Fibroblast of skin of back (primary cell): ENCODE measurements at regions not wholly inside any gene's neighbourhood (a gene's known extent, or its start where the extent isn't known, plus 50 kb on each side); places are given as distances from the start of the nearest gene placed in this dataset.
A peak's percentile ranks its signal among the peaks of the same experiment; 100 is the strongest.
"Not testable (repeated sequence)": the region's sequence is repeated elsewhere in the genome, so short reads cannot be mapped to it uniquely, and the experiment has no call there.

Experiments
- DNase-seq: peaks from one replicate; pipeline ENCODE4 v3.0.0-alpha.2; 2013

DNA sequence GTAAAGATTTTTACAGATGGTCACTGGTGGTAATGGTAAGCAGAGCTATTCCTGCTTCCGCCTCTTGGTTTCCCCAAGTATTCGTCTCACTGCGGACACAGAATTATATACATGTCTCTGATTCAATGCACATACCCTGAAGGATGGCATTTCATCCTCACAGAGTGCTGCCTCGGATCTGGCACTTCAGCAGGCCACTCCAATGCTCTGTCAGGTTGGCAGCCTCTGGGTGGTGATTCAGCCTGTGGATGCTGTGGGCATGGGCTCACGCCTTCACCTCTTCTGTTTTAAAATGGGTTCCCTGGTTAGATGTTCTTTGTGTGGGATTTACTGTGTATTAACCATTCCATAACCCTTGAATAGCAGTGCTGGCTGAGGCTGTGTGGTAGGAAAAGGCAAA lies 182.6 kb upstream of the ZNF608 start:
- no peak for DNase-seq

DNA sequence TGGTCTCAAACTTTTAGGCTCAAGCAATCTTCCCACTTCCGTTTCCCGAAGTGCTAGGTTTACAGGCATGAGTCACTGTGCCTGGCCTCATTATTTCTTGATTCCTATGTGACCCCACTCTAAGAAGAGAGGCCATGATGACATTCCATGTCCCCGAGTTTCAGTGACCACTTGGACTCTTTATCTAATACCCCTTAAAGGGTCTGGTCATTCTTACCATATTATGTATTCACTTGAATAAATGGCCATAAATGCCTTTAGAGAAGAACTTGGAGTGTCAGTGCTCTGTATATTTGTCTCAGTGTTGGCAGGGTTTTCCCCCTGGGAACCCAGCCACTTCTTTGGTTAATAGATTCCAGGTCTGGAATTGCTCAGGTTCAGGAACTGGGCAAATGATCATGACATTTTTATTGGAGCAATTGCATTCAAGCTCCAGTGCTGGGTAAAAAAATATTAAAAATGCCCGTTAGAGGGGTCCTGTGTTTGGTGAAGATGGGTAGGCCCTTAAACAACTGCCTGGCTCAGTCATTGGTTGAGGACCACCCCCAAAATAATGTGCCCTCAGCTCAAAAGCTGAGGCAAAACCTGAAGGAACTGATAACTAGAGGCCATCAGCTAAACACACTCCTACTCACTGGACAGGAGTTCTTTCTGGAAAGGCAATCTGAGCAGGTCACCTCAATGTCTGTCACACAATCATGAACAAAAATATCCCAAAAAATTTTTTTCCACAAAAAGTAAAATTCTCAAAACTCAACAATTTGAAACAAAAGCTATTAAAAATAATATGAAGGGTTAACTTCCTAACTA lies 186.6 kb upstream of the ZNF608 start:
- peak; percentile 47 for DNase-seq

DNA sequence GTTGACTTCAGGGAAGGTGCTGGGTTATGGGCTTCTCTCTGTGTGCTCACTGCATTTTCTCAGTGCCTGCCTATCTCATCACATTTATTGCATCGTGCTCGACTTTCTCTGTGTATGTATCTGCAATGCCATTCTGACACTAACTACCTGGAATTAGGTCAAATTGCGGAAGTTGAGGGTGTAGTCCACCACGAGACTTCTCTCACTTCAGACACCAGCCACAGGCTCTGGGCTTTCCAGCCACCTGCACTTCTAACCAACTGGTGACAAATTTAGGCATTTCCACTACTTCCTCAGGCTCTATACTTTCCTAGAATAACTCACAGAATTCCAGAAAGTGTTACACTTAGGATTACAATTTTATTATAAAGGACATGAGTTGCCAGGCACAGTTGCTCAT lies 188.6 kb upstream of the ZNF608 start:
- DNase-seq: no peak

DNA sequence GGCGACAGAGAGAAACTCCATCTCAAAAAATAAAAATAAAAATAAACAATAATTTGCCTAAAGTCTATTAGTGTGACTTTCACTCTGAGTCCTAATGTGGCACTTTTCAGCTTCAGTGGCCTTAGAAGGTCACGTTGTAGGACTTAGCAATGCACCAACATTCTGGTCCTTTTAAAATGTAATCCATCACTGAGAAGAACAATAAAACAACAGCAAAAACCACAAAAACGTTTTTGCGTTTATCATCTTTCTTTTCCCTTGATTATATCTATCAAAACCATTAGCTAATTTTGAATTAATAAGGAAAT lies 190.1 kb upstream of the ZNF608 start:
- DNase-seq: no peak

DNA sequence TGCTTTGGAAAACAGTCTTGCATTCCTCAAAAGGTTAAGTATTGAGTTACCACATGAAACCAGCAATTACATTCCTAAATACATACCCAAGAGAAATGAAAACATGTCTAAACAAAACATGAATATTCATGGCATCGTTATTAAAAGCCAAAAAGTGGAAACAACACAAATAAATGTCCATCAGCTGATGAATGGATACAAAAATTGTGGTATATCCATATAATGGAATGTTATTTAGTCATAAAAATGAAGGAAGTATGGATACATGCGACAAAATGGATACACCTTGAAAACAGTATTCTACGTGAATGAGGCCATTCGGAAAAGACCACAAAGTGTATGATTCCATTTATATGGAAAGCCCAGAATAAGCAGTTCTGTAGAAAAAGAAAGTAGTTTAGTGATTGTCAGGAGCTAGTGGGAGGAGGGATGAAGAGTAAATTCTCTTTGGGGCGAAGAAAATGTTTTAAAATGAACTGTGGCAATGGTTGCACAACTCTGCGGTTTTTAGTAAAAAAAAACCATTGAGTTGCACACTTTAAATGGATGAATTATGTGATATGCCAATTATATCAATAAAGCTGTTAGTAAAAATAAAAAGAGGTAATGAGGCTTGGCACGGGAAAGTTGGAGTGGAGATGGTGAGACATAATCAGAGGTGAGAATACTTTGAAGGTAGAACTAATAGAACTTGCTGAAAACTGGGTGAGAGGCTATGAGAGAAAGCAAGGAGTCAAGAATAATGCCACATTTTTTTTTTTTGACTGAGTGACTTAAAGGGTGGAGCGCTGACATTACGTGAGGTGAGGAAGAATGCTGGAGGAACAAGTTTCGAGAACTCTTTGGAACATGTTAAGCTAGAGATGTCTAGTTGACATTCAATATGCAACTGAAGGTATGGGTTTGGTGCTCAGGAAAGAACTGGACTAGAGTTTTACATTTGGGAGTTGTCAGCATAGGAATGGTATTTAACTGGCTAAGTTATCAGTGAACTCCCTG lies 194.9 kb upstream of the ZNF608 start:
- DNase-seq: no peak

DNA sequence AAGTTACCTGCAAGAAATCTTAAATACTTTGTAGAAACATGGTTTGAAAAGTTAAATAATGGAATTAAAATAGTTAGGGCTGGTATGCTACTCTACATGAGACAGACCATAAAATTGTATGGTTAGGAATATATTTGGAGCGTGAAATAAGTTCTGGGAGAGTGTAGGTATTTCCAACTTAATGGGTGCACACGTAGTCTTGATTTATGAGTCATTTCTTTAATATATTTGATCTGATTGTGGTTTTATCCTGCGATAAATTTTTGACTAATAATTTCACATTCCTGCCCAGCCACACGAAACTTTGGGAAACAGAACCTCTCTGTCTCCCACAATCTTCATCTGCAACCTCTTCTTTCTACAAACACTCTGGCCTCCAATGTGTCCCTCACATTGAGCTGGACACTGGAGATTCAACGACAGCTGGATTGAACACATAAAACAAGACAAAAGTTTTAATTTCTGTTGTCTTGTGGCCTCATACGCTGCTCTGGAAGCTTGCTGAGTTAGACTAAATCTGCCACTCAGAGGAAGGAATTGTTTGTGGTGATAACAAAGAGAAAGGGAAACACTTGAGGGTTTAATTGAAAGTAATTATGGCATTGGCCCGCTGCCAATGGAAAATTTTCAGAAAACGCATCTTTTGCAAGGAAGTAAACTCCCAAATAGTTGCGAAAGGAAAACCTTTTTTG lies 201.8 kb upstream of the ZNF608 start:
- no peak for DNase-seq

DNA sequence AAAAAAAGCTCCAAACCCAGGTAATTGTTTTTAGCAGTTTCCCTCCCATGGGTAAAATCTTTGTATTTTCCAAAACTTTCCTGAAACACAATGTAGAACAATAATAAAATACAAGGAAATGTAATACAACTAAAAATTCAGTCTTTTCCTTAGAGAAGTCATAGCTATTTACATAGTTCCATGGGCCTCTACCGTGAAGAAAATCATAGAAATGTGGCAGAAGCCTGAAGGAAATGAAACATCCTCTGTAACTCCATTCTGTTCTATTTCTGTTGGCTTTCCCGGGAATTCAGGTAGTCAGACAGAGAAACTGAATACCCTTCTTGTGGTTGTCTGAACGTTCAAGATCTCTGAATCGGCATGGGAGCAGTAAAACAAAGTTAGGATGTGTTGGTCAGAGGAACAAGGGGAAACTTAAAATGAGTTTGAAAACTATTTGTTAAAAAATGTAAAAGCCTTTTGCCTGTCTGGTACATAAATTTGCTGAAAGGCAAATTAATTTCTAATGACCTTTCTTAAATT lies 202.4 kb upstream of the ZNF608 start:
- no peak for DNase-seq

DNA sequence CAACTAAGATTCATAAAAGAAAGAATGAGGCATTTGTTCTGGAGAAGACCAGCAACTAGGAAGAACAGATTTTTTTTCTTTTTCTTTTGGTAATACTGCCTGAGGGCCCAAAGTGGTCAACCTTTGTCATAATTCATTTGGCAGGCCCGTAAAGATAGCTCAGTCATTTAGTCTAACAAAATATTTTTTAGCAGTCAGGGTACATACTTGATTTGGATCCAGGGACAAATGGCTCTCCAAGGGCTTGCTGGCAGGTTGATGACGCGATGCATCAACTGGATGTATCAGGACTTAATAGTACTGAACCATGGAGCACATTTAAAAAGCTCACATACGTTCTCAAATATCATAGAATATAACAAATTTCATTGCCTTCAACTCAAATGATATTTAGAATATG lies 203.4 kb upstream of the ZNF608 start:
- DNase-seq: no peak

DNA sequence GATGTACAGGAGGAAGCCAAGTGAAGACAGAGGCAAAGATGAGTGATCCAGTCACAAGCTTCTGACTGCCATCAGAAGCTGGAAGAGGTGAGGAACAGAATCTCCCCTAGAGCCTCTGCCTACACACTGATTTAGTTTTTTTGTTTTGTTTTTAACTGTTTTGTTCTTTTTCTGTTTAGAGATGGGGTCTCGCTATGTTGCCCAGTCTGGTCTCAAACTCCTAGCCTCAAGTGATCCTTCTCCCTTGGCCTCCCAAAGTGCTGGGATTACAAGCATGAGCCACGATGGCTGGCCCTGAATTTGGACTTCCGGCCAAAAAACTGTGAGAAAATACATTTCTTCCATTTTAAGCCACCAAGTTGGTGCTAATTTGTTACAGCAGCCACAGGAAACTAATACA lies 204.7 kb upstream of the ZNF608 start:
- DNase-seq: no peak

DNA sequence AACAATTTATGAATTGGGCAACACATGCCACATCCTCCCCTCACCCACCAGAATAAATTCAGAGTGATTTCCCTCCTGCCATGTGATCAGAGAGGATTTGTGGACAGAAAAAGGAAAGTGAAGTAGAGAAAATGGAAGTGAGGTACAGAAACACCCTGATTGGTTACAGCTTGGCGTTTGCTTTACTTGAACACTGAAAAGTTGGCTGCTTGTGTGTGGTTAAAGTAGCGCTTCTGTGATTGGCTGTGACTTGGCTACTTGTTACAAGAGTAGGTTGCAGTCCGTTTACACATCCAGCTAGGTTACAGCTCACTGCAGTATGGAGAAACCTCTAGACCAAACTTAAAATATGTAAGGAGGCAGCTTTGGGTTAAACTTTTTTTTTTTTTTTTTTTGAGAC lies 205.2 kb upstream of the ZNF608 start:
- no peak for DNase-seq

DNA sequence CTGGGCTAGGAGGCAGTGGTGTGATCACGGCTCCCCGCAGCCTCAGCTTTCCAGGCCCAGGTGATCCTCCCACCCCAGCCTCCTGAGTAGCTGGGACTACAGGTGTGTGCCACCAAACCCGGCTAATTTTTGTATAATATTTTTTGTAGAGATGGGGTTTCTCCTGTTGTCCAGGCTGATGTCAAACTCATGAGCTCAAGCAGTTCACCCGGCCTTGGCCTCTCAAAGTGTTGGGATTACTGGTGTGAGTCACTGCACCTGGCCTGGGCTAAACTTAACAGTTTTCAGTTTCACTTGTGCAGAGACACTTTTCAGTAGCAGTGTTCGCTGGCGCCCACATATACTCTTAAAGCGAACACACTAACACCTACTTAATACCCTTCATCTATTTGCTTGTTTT lies 205.6 kb upstream of the ZNF608 start:
- DNase-seq: no peak

DNA sequence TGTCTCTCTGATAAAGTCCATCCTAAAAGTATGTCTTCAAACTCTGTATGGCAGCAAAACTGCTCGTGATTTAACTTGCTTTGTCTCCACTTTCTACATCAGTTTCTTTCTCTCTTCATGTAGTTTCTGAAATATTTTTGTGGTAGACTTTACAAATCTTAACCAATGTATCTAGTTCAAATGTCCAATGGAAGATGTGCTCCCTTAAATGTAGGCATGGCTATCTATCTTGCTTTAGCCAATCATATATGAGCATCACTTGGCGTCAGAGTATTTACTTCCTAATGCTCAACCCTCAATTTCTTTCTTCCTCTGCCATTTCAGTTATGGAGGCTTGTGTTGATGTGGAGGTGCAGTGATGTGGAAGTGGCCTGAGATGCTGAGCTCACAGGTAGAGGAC lies 206.1 kb upstream of the ZNF608 start:
- DNase-seq: no peak

DNA sequence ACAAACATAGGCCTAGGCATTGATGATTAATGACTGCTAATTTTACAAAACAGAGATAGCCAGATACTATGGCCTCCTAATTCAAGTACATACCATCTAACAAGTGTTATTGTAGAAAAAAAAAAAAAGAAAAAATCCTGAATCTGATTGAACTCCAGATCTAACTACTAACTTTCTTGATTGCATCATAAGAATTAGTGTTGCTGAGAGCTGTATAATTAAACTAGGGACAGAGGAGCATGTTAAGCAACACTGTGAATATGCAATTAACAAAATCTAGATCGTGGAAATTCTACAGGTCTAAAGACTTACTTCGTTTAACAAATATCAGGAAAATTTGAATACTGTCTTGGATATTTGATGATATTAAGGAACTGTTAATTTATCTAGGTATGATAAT lies 208.3 kb upstream of the ZNF608 start:
- no peak for DNase-seq

DNA sequence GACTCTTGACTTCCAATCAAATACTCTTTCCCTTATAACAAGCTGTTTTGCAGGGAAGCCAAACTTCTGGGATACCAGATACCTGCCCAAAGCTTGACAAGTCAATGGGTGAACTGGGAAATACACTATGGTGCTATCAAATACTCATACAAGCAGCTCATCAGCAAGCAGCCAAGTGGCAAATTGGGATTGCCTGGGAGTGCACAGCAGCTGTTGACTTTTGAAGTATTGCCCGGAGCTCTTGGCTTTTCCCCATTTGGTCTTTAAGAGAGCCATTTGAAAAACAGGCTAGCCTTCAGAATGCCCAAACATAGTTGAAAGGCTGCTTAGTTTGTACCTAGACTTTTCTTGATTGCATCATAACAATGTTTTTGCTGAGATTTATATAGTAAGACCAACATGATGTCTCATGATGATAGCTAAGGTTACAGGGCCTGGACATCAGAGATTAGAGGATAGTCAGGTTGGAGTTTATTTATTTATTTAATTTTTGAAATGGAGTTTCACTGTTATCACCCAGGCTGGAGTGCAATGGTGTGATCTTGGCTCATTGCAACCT lies 210.1 kb upstream of the ZNF608 start:
- DNase-seq: no peak

DNA sequence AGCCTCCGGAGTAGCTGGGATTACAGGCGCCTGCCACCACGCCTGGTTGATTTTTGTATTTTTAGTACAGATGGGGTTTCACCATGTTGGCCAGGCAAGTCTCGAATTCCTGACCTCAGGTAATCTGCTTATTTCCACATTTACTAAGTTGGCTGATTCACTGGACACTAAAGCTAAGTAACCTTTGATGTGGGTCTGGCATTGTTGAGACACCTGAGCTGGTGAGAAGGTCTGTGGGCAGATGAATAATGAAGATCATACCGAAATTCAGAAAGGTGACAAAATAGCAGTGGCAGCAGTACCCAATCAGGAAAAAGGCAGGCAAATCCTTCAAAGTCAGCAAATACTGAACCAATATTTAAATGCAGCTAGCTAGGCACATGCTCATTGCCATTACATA lies 210.6 kb upstream of the ZNF608 start:
- DNase-seq: no peak

DNA sequence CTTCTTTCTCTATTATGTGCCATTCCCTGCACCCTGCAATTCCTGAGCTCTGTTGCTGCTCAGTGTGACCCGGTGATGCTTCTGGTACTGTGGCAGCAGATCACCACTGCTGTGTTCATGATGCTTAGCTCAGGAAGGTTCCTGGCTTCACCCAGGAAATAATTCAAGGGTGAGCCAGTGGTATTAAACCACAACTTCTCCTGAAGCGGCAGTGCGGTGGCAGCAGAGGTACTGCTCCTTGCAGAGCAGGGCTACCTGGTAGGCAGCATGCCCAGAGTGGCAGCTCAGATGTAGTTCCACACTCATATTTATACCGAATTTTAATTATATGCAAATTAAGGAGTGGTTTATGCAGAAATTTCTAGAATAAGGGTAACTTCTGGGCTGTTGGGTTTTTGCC lies 213.8 kb upstream of the ZNF608 start:
- DNase-seq: no peak

DNA sequence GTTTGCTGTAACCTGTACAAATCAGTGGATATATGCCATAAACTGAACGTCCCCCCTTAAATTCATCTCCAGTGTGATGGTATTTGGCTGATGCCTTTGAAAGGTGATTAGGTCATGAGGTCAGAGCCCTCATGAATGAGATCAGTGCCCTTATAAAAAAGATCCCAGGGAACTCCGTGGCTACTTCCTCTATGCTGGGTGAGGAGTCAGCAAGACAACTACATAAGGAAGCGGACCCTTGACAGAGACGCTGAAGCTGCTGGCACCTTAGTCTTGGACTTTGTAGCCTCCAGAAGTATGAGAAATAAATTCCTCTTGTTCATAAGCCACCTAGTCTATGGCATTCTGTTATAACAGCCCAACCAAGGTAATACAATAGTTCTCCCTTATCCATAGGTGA lies 215.1 kb upstream of the ZNF608 start:
- DNase-seq: no peak

DNA sequence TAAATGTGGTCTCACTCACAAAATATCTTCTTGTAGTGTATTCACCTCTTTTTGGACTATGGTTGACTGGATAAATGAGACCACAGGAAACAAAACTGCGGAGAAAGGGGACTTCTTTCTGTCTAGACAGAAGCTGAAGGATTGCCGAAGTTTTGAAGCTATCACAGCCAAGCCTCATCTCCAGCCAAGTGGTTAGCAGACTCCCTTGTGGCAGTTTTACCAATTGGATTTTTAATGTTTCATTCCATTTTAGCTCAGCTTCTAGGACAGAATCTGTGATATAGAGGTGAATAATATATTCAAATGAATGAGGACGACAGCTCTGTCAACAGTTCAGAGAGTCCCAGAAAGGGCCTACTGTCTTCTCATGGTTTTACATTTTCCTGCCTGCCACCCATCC lies 215.7 kb upstream of the ZNF608 start:
- no peak for DNase-seq

DNA sequence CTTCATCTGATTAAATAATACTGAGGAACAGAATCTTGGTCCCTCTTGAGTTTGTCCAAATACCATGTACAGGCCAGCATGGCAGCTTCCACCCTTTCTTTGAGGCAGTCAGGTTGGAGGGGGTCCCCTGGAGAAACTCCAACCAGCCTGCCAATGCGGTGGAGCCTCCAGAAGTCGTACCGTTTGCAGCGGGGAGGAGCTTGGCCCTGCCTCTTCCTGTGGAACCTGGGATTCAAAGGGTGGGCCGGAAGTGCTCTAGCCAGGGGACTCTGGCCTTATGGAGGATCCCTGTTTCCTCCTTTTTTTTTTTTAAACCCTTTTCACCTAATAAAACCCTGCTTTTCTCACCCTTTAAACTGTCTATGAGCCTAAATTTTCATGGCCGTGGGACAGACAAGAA lies 216.3 kb upstream of the ZNF608 start:
- no peak for DNase-seq

DNA sequence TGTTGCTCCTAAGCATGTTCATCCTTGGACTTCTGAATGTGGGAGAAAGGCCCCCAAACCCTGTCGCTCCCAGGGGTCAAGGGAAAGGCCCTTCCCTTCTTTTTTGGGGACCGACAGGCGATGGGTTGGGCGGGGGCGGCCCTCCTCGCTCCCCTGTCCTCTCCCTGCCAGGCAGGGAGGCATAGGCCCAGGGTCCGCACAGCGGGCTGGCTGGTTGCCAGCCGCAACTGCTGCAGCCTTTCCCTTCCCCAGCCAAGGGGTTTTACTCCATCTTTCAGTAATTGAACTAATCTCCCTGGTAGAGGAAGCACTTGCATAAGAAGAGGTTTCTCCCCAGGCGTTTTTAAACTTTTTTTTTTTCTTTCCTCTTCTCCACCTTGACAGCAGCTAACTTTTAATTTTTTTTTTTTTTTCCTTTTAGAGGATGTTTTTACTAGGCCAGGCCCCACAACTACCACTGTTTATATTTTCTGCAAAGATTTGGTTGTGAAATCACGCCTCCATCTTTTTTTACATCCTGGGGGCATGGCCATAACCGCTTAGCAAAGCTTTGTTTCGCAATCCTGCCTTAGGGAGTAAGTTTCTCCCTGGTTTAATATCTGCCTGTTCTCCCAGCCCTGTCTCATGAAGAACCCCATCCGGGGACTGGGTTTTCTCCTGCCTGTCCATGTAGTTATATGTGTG lies 216.9 kb upstream of the ZNF608 start:
- no peak for DNase-seq

DNA sequence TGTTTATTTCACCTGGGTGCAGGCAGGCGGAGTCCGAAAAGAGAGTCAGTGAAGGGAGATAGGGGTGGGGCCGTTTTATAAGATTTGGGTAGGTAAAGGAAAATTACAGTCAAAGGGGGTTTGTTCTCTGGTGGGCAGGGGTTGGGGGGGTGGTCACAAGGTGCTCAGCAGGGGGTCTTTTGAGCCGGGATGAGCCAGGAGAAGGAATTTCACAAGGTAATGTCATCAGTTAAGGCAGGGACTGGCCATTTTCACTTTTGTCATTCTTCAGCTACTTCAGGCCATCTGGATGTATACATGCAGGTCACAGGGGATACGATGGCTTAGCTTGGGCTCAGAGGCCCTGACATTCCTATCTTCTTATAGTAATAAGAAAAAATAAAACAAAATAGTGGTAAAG lies 220.3 kb upstream of the ZNF608 start:
- not testable (repeated sequence) for DNase-seq

DNA sequence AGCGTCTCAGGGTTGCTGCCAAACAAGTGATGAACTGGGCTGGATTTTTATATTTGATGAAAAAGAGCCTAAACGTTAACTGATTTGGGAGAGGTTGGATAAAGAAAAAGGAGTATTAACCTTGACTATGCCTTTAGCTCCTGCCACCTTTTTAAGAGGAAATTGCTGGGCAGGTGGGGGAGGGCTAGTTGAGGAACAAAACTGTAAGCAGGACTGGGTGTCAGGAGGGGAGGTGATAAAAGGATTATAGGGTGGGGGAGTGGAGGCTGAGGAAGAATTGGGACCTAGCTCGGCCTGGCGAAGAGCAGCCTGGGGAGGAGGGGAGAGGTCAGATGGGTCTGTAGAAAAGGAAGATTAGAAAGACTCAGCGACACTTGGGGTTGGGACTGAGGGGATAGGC lies 223.9 kb upstream of the ZNF608 start:
- not testable (repeated sequence) for DNase-seq
